Neural cell (in vitro differentiated cells): ENCODE measurements at regions not wholly inside any gene's neighbourhood (a gene's known extent, or its start where the extent isn't known, plus 50 kb on each side); places are given as distances from the start of the nearest gene placed in this dataset.

Experiments used
- EZH2 ChIP-seq: fragments of 200-600, 300-800 bp; shearing (Covaris generic), sonication (generic); IDR thresholded peaks from 2 replicates; pipeline ENCODE4 v1.6.1; 2014; ENCODE audit warnings: antibody characterized with exemption, low read length, borderline replicate concordance, mild to moderate bottlenecking; ENCODE audit not compliant: insufficient read depth, poor library complexity, severe bottlenecking
- MXI1 ChIP-seq: fragments of 450-650 bp; conservative IDR thresholded peaks from 2 replicates; pipeline ENCODE4 v1.6.1; 2014; ENCODE audit warnings: antibody characterized with exemption, mild to moderate bottlenecking; ENCODE audit not compliant: poor library complexity, severe bottlenecking
- POLR2AphosphoS5 ChIP-seq: IDR thresholded peaks from 2 replicates; pipeline ENCODE4 v1.6.1; 2012
- SMC3 ChIP-seq: fragments of 450-650 bp; conservative IDR thresholded peaks from 2 replicates; pipeline ENCODE4 v1.6.1; 2014; ENCODE audit warnings: antibody characterized with exemption, mild to moderate bottlenecking, moderate library complexity; ENCODE audit not compliant: poor library complexity
- TF ChIP-seq, protein P1 (sequence below): fragments of 450-650 bp; IDR thresholded peaks from 2 replicates; pipeline ENCODE4 v1.5.1; 2014; ENCODE audit warnings: antibody characterized with exemption, mild to moderate bottlenecking, moderate library complexity; ENCODE audit not compliant: poor library complexity, severe bottlenecking

DNA sequence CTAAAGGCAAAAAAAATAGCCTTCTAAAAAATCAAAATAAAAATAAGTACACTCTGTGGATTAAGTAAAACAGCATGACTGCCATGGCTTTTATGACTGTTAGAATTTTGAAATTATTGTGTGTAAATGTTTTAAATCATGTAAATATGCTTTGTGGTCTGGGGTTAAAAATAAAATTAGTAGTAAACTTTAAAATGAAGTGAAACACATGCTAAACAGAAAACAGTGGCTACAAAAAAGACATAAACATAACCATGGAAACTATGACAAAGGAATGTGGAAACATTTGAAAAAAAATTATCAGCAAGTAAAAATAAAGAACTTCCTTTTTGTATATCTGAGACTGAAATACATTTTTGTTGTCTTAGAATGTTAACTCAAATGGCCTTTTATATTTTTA is 134.5 kb upstream of the SPEF2 start:
- TF ChIP-seq, protein P1, sequence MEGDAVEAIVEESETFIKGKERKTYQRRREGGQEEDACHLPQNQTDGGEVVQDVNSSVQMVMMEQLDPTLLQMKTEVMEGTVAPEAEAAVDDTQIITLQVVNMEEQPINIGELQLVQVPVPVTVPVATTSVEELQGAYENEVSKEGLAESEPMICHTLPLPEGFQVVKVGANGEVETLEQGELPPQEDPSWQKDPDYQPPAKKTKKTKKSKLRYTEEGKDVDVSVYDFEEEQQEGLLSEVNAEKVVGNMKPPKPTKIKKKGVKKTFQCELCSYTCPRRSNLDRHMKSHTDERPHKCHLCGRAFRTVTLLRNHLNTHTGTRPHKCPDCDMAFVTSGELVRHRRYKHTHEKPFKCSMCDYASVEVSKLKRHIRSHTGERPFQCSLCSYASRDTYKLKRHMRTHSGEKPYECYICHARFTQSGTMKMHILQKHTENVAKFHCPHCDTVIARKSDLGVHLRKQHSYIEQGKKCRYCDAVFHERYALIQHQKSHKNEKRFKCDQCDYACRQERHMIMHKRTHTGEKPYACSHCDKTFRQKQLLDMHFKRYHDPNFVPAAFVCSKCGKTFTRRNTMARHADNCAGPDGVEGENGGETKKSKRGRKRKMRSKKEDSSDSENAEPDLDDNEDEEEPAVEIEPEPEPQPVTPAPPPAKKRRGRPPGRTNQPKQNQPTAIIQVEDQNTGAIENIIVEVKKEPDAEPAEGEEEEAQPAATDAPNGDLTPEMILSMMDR: no peak
- no peak for TF ChIP-seq EZH2
- no peak for TF ChIP-seq SMC3
- TF ChIP-seq MXI1: no peak
- TF ChIP-seq POLR2AphosphoS5: no peak
